Panc1 (cell line): ENCODE measurements at regions not wholly inside any gene's neighbourhood (a gene's known extent, or its start where the extent isn't known, plus 50 kb on each side); places are given as distances from the start of the nearest gene placed in this dataset.

Experiments
- ATAC-seq: fragments of 200-7000 bp; cut with Tn5 transposase; 2 replicates; pipeline ENCODE4 v1.9.1; 2020; ENCODE audit warnings: mild to moderate bottlenecking, moderate library complexity
- BruUV-seq: library from RNA; stranded (reverse); fragments of 400-500 nt; replicated peaks from 2 replicates; lab custom pipeline; 2021; lab: Mats Ljungman, UMichigan
- CTCF ChIA-PET: fragments of 300-600 bp; sonication (Branson Sonifier 250); formaldehyde crosslinking; loops from one replicate; lab custom pipeline; 2022; ENCODE audit warnings: antibody characterized with exemption; lab: Charles Lee
- POLR2A ChIA-PET: fragments of 300-600 bp; sonication (Branson Sonifier 250); formaldehyde crosslinking; loops from one replicate; lab custom pipeline; 2022; ENCODE audit warnings: antibody characterized with exemption; lab: Charles Lee
- DNase-seq: peaks from one replicate; pipeline ENCODE4 v3.0.0-alpha.2; 2010; ENCODE audit warnings: low read depth, low spot score
- H3K27ac ChIP-seq: 2 replicates; pipeline ENCODE4 v1.5.1; 2011; ENCODE audit warnings: mild to moderate bottlenecking, low read length, inconsistent platforms
- H3K27me3 ChIP-seq: fragments of 200-500 bp; sonication (Bioruptor generic); 2 replicates; pipeline ENCODE4 v1.6.0; 2014; ENCODE audit warnings: low read length, inconsistent platforms; ENCODE audit not compliant: control insufficient read depth, insufficient read depth
- H3K36me3 ChIP-seq: fragments of 200-500 bp; sonication (Bioruptor generic); 2 replicates; pipeline ENCODE4 v1.5.1; 2014; ENCODE audit warnings: inconsistent platforms, mild to moderate bottlenecking, low read length, moderate library complexity; ENCODE audit not compliant: control insufficient read depth, insufficient read depth
- H3K4me1 ChIP-seq: 2 replicates; pipeline ENCODE4 v1.5.1; 2011; ENCODE audit warnings: inconsistent platforms, mild to moderate bottlenecking, low read length, moderate library complexity; ENCODE audit not compliant: control insufficient read depth, insufficient read depth
- H3K4me3 ChIP-seq, 2 experiments: 2 replicates each; pipeline ENCODE4 v1.5.1; 2011 to 2012; ENCODE audit warnings: low read depth in 2 of 2, low read length in 2 of 2, mild to moderate bottlenecking in 2 of 2, inconsistent platforms in 1 of 2, moderate library complexity in 1 of 2
- H3K9me3 ChIP-seq: fragments of 200-500 bp; sonication (Bioruptor generic); 2 replicates; pipeline ENCODE4 v1.5.1; 2014; ENCODE audit warnings: low read depth, mild to moderate bottlenecking, inconsistent platforms, low read length, moderate library complexity; ENCODE audit not compliant: control insufficient read depth, insufficient read depth
- CTCF ChIP-seq: fragments of 450-650 bp; IDR thresholded peaks from 2 replicates; pipeline ENCODE4 v1.5.1; 2017; ENCODE audit warnings: mild to moderate bottlenecking
- POLR2AphosphoS5 ChIP-seq: IDR thresholded peaks from 2 replicates; pipeline ENCODE4 v1.6.1; 2012; ENCODE audit warnings: mild to moderate bottlenecking, low read depth, low read length, moderate library complexity
- REST ChIP-seq, 2 experiments: IDR thresholded peaks; 2 replicates each; pipeline ENCODE4 v1.6.1; 2011 to 2012; ENCODE audit warnings: low read depth in 2 of 2, control low read depth in 1 of 2, low read length in 1 of 2, mild to moderate bottlenecking in 1 of 2, moderate library complexity in 1 of 2; ENCODE audit not compliant: insufficient read depth in 1 of 2
- SIN3A ChIP-seq: IDR thresholded peaks from 2 replicates; pipeline ENCODE4 v1.6.1; 2012; ENCODE audit warnings: low read depth, mild to moderate bottlenecking, low read length, moderate library complexity, borderline replicate concordance; ENCODE audit not compliant: insufficient read depth
- TCF7L2 ChIP-seq: IDR thresholded peaks from 2 replicates; pipeline ENCODE4 v1.6.1; 2011; ENCODE audit warnings: mild to moderate bottlenecking, low read depth, low read length, inconsistent platforms
- in situ Hi-C: cut with HindIII; loops from 2 replicates; pipeline ENCODE4 v1.10.0; 2016; ENCODE audit warnings: low sequenced_read_pairs, low pct_unique_long_range_greater_than_20kb
- intact Hi-C: fragments of 100-400 bp; cut with micrococcal nuclease; formaldehyde crosslinking; loops from one replicate; pipeline ENCODE4 v1.10.0; 2022; ENCODE audit not compliant: unreplicated experiment

GRCh38 chr1:55552636-55553035 is 337.5 kb upstream of the USP24 start:
- ATAC-seq: no peak
- H3K27ac ChIP-seq: no peak overlapping the region
- no peaks in the 10 kb centered on the region for H3K36me3 ChIP-seq
- no peak overlapping the region for H3K4me3 ChIP-seq
- no peaks in the 10 kb centered on the region for H3K4me1 ChIP-seq
- H3K9me3 ChIP-seq: no peaks in the 10 kb centered on the region
- DNase-seq: no peak
- intact Hi-C loops (no loop called here), in situ Hi-C loops (no loop called here)
- no peaks in the 10 kb centered on the region for H3K27me3 ChIP-seq
- no TSS peak for BruUV-seq
- TF ChIP-seq SIN3A: no peak
- TF ChIP-seq TCF7L2: no peak
- TF ChIP-seq REST (IDR thresholded peaks at IDR 0.05; ENCODE audit: insufficient read depth in 1 of 2, low read depth in 2 of 2, low read length in 1 of 2): no peak
- TF ChIP-seq POLR2AphosphoS5: no peak
- no peak for TF ChIP-seq CTCF
- CTCF ChIA-PET: no interaction called here
- POLR2A ChIA-PET: interaction anchor here (0.6 kb wide), 1 partner anchor 38 kb away, joined by 5 read pairs; no protein-coding TSS in a partner anchor

GRCh38 chr1:55547405-55547804 is 332.2 kb upstream of the USP24 start:
- no TSS peak for BruUV-seq
- no peak overlapping the region for H3K4me3 ChIP-seq
- H3K9me3 ChIP-seq: no peaks in the 10 kb centered on the region
- CTCF ChIA-PET: no interaction called here
- no peaks in the 10 kb centered on the region for H3K4me1 ChIP-seq
- H3K27me3 ChIP-seq: no peaks in the 10 kb centered on the region
- ATAC-seq: no peak
- TF ChIP-seq TCF7L2 (no peak), CTCF (no peak), POLR2AphosphoS5 (no peak), SIN3A (no peak), REST (IDR thresholded peaks at IDR 0.05; ENCODE audit: insufficient read depth in 1 of 2, low read depth in 2 of 2, low read length in 1 of 2) (no peak)
- intact Hi-C loops (no loop called here), in situ Hi-C loops (no loop called here)
- POLR2A ChIA-PET: no interaction called here
- no peak overlapping the region for H3K27ac ChIP-seq
- no peak for DNase-seq
- no peaks in the 10 kb centered on the region for H3K36me3 ChIP-seq
